ENCODE measurements at regions not wholly inside any gene's neighbourhood (a gene's known extent, or its start where the extent isn't known, plus 50 kb on each side); places are given as distances from the start of the nearest gene placed in this dataset.
A peak's percentile ranks its signal among the peaks of the same experiment; 100 is the strongest.
"Not testable (repeated sequence)": the region's sequence is repeated elsewhere in the genome, so short reads cannot be mapped to it uniquely, and the experiment has no call there.

- no peak for DNase-seq (ENCODE audit: low spot score)
Measured at GRCh38 chr1:221527886-221528624, 213.8 kb downstream of the DUSP10 start.

- not testable (repeated sequence) for DNase-seq (ENCODE audit: low spot score)
Measured at GRCh38 chr1:221530159-221530558, 211.7 kb downstream of the DUSP10 start.

- peak; percentile 1 for DNase-seq (ENCODE audit: low spot score)
Measured at GRCh38 chr1:221530791-221531190, 211.1 kb downstream of the DUSP10 start.

- no peak for DNase-seq (ENCODE audit: low spot score)
Measured at GRCh38 chr1:221532071-221532773, 209.7 kb downstream of the DUSP10 start.

- no peak for DNase-seq (ENCODE audit: low spot score)
Measured at GRCh38 chr1:221541296-221541695, 200.6 kb downstream of the DUSP10 start.

- peak; percentile 20 for DNase-seq (ENCODE audit: low spot score)
Measured at GRCh38 chr1:221543529-221544120, 198.3 kb downstream of the DUSP10 start.

GRCh38 chr1:221548942-221549341, 192.9 kb downstream of the DUSP10 start:
- no peak for DNase-seq (ENCODE audit: low spot score)

- no peak for DNase-seq (ENCODE audit: low spot score)
Measured at GRCh38 chr1:221549815-221550214, 192.1 kb downstream of the DUSP10 start.

GRCh38 chr1:221552792-221553191, 189.1 kb downstream of the DUSP10 start:
- not testable (repeated sequence) for DNase-seq (ENCODE audit: low spot score)

GRCh38 chr1:221555689-221556433, 186.0 kb downstream of the DUSP10 start:
- no peak for DNase-seq (ENCODE audit: low spot score)

- DNase-seq (ENCODE audit: low spot score), result no peak
Measured at GRCh38 chr1:221556435-221556834, 185.5 kb downstream of the DUSP10 start.

GRCh38 chr1:221557013-221557412, 184.9 kb downstream of the DUSP10 start:
- no peak for DNase-seq (ENCODE audit: low spot score)

GRCh38 chr1:221558396-221558795, 183.5 kb downstream of the DUSP10 start:
- no peak for DNase-seq (ENCODE audit: low spot score)

GRCh38 chr1:221559911-221560310, 182.0 kb downstream of the DUSP10 start:
- DNase-seq (ENCODE audit: low spot score), result no peak

- DNase-seq (ENCODE audit: low spot score), result no peak
Measured at GRCh38 chr1:221562542-221563475, 179.1 kb downstream of the DUSP10 start.

- DNase-seq (ENCODE audit: low spot score), result no peak
Measured at GRCh38 chr1:221563476-221563921, 178.4 kb downstream of the DUSP10 start.

- no peak for DNase-seq (ENCODE audit: low spot score)
Measured at GRCh38 chr1:221564891-221565290, 177.0 kb downstream of the DUSP10 start.

GRCh38 chr1:221565711-221566110, 176.2 kb downstream of the DUSP10 start:
- DNase-seq (ENCODE audit: low spot score), result no peak

- no peak for DNase-seq (ENCODE audit: low spot score)
Measured at GRCh38 chr1:221567859-221568507, 173.9 kb downstream of the DUSP10 start.

GRCh38 chr1:221573756-221574155, 168.1 kb downstream of the DUSP10 start:
- no peak for DNase-seq (ENCODE audit: low spot score)

- no peak for DNase-seq (ENCODE audit: low spot score)
Measured at GRCh38 chr1:221574529-221574928, 167.4 kb downstream of the DUSP10 start.

All from kidney capillary endothelial cell (primary cell).